ENCODE measurements at regions not wholly inside any gene's neighbourhood (a gene's known extent, or its start where the extent isn't known, plus 50 kb on each side); places are given as distances from the start of the nearest gene placed in this dataset.
A peak's percentile ranks its signal among the peaks of the same experiment; 100 is the strongest.

GRCh38 chr13:106696719-106697118 lies 128.8 kb upstream of the ARGLU1 start:
- intact Hi-C loops (cut with DNase I), result no loop called here
- TF ChIP-seq CTCF (IDR thresholded peaks at IDR 0.05), result no peak
- no peak for TF ChIP-seq POLR2A (IDR thresholded peaks at IDR 0.05)
- WGBS (ENCODE audit: insufficient coverage, low coverage, low lambda C conversion rate, missing lambda C conversion rate), result 64% methylated on average over 1 of the region's 2 CpGs
- Histone ChIP-seq H3K4me1 (no peaks in the 10 kb centered on the region), H3K36me3 (no peaks in the 10 kb centered on the region), H3K9me3 (no peaks in the 10 kb centered on the region), H3K27ac (no peak overlapping the region), H3K4me3 (no peak overlapping the region), H3K27me3 (no peaks in the 10 kb centered on the region)
- DNase-seq (no peak), ATAC-seq (no peak)

GRCh38 chr13:106696140-106696539 lies 128.2 kb upstream of the ARGLU1 start:
- no peak overlapping the region for H3K4me3 ChIP-seq
- H3K27ac ChIP-seq, result no peak overlapping the region
- intact Hi-C loops (cut with DNase I), result no loop called here
- DNase-seq, result no peak
- no peaks in the 10 kb centered on the region for H3K9me3 ChIP-seq
- no peaks in the 10 kb centered on the region for H3K4me1 ChIP-seq
- 44% methylated on average over 1 of the region's 3 CpGs for WGBS (ENCODE audit: insufficient coverage, low coverage, low lambda C conversion rate, missing lambda C conversion rate)
- TF ChIP-seq POLR2A (IDR thresholded peaks at IDR 0.05) (no peak), CTCF (IDR thresholded peaks at IDR 0.05) (no peak)
- no peaks in the 10 kb centered on the region for H3K27me3 ChIP-seq
- H3K36me3 ChIP-seq, result no peaks in the 10 kb centered on the region
- no peak for ATAC-seq

GRCh38 chr13:106695139-106695538 lies 127.2 kb upstream of the ARGLU1 start:
- H3K9me3 ChIP-seq, result no peaks in the 10 kb centered on the region
- no peak for ATAC-seq
- no peak overlapping the region for H3K27ac ChIP-seq
- no peaks in the 10 kb centered on the region for H3K4me1 ChIP-seq
- intact Hi-C loops (cut with DNase I), result no loop called here
- H3K4me3 ChIP-seq, result no peak overlapping the region
- no peaks in the 10 kb centered on the region for H3K27me3 ChIP-seq
- no peak for TF ChIP-seq CTCF (IDR thresholded peaks at IDR 0.05)
- DNase-seq, result no peak
- no peaks in the 10 kb centered on the region for H3K36me3 ChIP-seq

- H3K4me3 ChIP-seq, result no peak overlapping the region
- H3K4me1 ChIP-seq, result no peaks in the 10 kb centered on the region
- intact Hi-C loops (cut with DNase I), result no loop called here
- no peaks in the 10 kb centered on the region for H3K36me3 ChIP-seq
- ATAC-seq (no peak), DNase-seq (no peak)
- H3K27me3 ChIP-seq, result no peaks in the 10 kb centered on the region
- 23% methylated on average over 2 of the region's 2 CpGs for WGBS (ENCODE audit: insufficient coverage, low coverage, low lambda C conversion rate, missing lambda C conversion rate)
- no peak for TF ChIP-seq POLR2A (IDR thresholded peaks at IDR 0.05)
- TF ChIP-seq CTCF (IDR thresholded peaks at IDR 0.05), result no peak
- no peaks in the 10 kb centered on the region for H3K9me3 ChIP-seq
- H3K27ac ChIP-seq, result peak overlapping the region in 2 of 3 donors; percentile 4 to 28
Measured at GRCh38 chr13:106691861-106692260, 123.9 kb upstream of the ARGLU1 start.

- Histone ChIP-seq H3K4me3 (no peak overlapping the region), H3K36me3 (no peaks in the 10 kb centered on the region), H3K27me3 (no peaks in the 10 kb centered on the region), H3K9me3 (no peaks in the 10 kb centered on the region), H3K4me1 (no peaks in the 10 kb centered on the region), H3K27ac (peak overlapping the region in 2 of 3 donors; percentile 4 to 28)
- DNase-seq, result no peak
- WGBS (ENCODE audit: insufficient coverage, low coverage, low lambda C conversion rate, missing lambda C conversion rate), result 50% methylated on average over 5 of the region's 5 CpGs
- TF ChIP-seq CTCF (IDR thresholded peaks at IDR 0.05) (no peak), POLR2A (IDR thresholded peaks at IDR 0.05) (no peak)
- intact Hi-C loops (cut with DNase I), result no loop called here
- ATAC-seq, result peak in 2 of 4 donors; percentile 8 to 13
Measured at GRCh38 chr13:106691341-106691740, 123.4 kb upstream of the ARGLU1 start.
